H1 (cell line): ENCODE measurements at regions not wholly inside any gene's neighbourhood (a gene's known extent, or its start where the extent isn't known, plus 50 kb on each side); places are given as distances from the start of the nearest gene placed in this dataset.

Source experiments
- CTBP2 ChIP-seq: IDR thresholded peaks from 2 replicates; pipeline ENCODE4 v1.7.0; 2011; ENCODE audit warnings: borderline replicate concordance, mild to moderate bottlenecking, moderate library complexity, mixed read lengths, low read length; ENCODE audit not compliant: insufficient read depth, insufficient read length
- JUN ChIP-seq: IDR thresholded peaks from 2 replicates; pipeline ENCODE4 v1.6.1; 2011; ENCODE audit warnings: low read depth, mild to moderate bottlenecking, improper control_type of control experiment, low read length
- JUND ChIP-seq: IDR thresholded peaks from 2 replicates; pipeline ENCODE4 v1.6.1; 2011; ENCODE audit warnings: mild to moderate bottlenecking, improper control_type of control experiment, low read length
- PHF8 ChIP-seq: fragments of 200-600 bp; sonication (generic); conservative IDR thresholded peaks from 2 replicates; pipeline ENCODE4 v1.7.1; 2012; ENCODE audit warnings: low read depth, mild to moderate bottlenecking, inconsistent platforms, low read length, moderate library complexity
- POLR2AphosphoS5 ChIP-seq: IDR thresholded peaks from 2 replicates; pipeline ENCODE4 v1.6.1; 2011; ENCODE audit warnings: low read depth, low read length
- POU5F1 ChIP-seq: IDR thresholded peaks from 2 replicates; pipeline ENCODE4 v1.6.1; 2011; ENCODE audit warnings: low read depth, mild to moderate bottlenecking, low read length, moderate library complexity
- RAD21 ChIP-seq, 2 experiments: IDR thresholded peaks in 1 of 2; conservative IDR thresholded peaks in 1 of 2; 2 replicates each; pipeline ENCODE4 v1.6.1; 2011; ENCODE audit warnings: low read depth in 2 of 2, low read length in 2 of 2, improper control_type of control experiment in 1 of 2, inconsistent platforms in 1 of 2, mild to moderate bottlenecking in 1 of 2, moderate library complexity in 1 of 2
- SIN3A ChIP-seq, 2 experiments: IDR thresholded peaks in 1 of 2; conservative IDR thresholded peaks in 1 of 2; 2 replicates each; pipeline ENCODE4 v1.6.1; 2011 to 2012; ENCODE audit warnings: low read length in 2 of 2, improper control_type of control experiment in 1 of 2, low read depth in 1 of 2, mild to moderate bottlenecking in 1 of 2
- SP2 ChIP-seq: IDR thresholded peaks from 2 replicates; pipeline ENCODE4 v1.6.1; 2012; ENCODE audit warnings: mild to moderate bottlenecking, low read length, inconsistent platforms
- SP4 ChIP-seq: IDR thresholded peaks from 2 replicates; pipeline ENCODE4 v1.6.1; 2012; ENCODE audit warnings: low read length, inconsistent platforms
- TF ChIP-seq, protein P1 (sequence below): fragments of 300-600 bp; sonication (generic); IDR thresholded peaks from 2 replicates; pipeline ENCODE4 v1.7.1; 2012; ENCODE audit warnings: low read length, moderate library complexity, mild to moderate bottlenecking, inconsistent platforms; ENCODE audit not compliant: insufficient replicate concordance

- TF ChIP-seq, protein P1, sequence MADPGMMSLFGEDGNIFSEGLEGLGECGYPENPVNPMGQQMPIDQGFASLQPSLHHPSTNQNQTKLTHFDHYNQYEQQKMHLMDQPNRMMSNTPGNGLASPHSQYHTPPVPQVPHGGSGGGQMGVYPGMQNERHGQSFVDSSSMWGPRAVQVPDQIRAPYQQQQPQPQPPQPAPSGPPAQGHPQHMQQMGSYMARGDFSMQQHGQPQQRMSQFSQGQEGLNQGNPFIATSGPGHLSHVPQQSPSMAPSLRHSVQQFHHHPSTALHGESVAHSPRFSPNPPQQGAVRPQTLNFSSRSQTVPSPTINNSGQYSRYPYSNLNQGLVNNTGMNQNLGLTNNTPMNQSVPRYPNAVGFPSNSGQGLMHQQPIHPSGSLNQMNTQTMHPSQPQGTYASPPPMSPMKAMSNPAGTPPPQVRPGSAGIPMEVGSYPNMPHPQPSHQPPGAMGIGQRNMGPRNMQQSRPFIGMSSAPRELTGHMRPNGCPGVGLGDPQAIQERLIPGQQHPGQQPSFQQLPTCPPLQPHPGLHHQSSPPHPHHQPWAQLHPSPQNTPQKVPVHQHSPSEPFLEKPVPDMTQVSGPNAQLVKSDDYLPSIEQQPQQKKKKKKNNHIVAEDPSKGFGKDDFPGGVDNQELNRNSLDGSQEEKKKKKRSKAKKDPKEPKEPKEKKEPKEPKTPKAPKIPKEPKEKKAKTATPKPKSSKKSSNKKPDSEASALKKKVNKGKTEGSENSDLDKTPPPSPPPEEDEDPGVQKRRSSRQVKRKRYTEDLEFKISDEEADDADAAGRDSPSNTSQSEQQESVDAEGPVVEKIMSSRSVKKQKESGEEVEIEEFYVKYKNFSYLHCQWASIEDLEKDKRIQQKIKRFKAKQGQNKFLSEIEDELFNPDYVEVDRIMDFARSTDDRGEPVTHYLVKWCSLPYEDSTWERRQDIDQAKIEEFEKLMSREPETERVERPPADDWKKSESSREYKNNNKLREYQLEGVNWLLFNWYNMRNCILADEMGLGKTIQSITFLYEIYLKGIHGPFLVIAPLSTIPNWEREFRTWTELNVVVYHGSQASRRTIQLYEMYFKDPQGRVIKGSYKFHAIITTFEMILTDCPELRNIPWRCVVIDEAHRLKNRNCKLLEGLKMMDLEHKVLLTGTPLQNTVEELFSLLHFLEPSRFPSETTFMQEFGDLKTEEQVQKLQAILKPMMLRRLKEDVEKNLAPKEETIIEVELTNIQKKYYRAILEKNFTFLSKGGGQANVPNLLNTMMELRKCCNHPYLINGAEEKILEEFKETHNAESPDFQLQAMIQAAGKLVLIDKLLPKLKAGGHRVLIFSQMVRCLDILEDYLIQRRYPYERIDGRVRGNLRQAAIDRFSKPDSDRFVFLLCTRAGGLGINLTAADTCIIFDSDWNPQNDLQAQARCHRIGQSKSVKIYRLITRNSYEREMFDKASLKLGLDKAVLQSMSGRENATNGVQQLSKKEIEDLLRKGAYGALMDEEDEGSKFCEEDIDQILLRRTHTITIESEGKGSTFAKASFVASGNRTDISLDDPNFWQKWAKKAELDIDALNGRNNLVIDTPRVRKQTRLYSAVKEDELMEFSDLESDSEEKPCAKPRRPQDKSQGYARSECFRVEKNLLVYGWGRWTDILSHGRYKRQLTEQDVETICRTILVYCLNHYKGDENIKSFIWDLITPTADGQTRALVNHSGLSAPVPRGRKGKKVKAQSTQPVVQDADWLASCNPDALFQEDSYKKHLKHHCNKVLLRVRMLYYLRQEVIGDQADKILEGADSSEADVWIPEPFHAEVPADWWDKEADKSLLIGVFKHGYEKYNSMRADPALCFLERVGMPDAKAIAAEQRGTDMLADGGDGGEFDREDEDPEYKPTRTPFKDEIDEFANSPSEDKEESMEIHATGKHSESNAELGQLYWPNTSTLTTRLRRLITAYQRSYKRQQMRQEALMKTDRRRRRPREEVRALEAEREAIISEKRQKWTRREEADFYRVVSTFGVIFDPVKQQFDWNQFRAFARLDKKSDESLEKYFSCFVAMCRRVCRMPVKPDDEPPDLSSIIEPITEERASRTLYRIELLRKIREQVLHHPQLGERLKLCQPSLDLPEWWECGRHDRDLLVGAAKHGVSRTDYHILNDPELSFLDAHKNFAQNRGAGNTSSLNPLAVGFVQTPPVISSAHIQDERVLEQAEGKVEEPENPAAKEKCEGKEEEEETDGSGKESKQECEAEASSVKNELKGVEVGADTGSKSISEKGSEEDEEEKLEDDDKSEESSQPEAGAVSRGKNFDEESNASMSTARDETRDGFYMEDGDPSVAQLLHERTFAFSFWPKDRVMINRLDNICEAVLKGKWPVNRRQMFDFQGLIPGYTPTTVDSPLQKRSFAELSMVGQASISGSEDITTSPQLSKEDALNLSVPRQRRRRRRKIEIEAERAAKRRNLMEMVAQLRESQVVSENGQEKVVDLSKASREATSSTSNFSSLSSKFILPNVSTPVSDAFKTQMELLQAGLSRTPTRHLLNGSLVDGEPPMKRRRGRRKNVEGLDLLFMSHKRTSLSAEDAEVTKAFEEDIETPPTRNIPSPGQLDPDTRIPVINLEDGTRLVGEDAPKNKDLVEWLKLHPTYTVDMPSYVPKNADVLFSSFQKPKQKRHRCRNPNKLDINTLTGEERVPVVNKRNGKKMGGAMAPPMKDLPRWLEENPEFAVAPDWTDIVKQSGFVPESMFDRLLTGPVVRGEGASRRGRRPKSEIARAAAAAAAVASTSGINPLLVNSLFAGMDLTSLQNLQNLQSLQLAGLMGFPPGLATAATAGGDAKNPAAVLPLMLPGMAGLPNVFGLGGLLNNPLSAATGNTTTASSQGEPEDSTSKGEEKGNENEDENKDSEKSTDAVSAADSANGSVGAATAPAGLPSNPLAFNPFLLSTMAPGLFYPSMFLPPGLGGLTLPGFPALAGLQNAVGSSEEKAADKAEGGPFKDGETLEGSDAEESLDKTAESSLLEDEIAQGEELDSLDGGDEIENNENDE, result no peak
- TF ChIP-seq SP2 (no peak), POLR2AphosphoS5 (no peak), RAD21 (IDR thresholded peaks at IDR 0.05 in 1 of 2, conservative IDR thresholded peaks at IDR 0.05 in 1 of 2; ENCODE audit: low read depth in 2 of 2, low read length in 2 of 2) (no peak), CTBP2 (no peak), POU5F1 (no peak), PHF8 (no peak), SIN3A (conservative IDR thresholded peaks at IDR 0.05 in 1 of 2, IDR thresholded peaks at IDR 0.05 in 1 of 2; ENCODE audit: low read depth in 1 of 2, low read length in 2 of 2) (no peak), JUN (no peak), SP4 (no peak), JUND (no peak)
Measured at GRCh38 chr12:19639781-19640415, 200.6 kb downstream of the AEBP2 start (continued).
